ENCODE measurements at regions not wholly inside any gene's neighbourhood (a gene's known extent, or its start where the extent isn't known, plus 50 kb on each side); places are given as distances from the start of the nearest gene placed in this dataset.
"Not testable (repeated sequence)": the region's sequence is repeated elsewhere in the genome, so short reads cannot be mapped to it uniquely, and the experiment has no call there.

- no peak for DNase-seq (ENCODE audit: low read depth)
Observed at GRCh38 chr2:42974169-42974720, 181.9 kb upstream of the HAAO start.

- DNase-seq (ENCODE audit: low read depth), result no peak
Observed at GRCh38 chr2:42973726-42974125, 181.3 kb upstream of the HAAO start.

DNA sequence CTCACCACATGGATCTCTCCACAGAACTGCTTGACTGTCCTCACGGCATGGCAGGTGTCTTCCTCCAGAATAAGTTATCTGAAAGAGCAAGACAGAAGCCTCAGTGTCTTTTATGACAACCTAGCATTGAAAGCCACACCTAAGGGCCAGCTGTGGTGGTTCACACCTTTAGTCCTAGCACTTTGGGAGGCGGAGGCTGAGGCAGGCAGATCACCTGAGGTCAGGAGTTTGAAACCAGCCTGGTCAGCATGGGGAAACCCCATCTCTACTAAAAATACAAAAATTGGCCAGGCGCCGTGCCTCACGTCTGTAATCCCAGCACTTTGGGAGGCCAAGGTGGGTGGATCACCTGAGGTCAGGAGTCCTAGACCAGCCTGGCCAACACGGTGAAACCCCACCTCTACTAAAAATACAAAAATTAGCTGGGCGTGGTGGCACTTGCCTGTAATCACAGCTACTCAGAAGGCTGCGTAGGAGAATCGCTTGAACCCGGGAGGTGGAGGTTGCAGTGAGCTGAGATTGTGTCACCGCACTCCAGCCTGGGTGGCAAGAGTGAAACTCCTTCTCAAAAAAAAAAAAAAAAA lies 180.6 kb upstream of the HAAO start:
- DNase-seq (ENCODE audit: low read depth), result not testable (repeated sequence)

DNA sequence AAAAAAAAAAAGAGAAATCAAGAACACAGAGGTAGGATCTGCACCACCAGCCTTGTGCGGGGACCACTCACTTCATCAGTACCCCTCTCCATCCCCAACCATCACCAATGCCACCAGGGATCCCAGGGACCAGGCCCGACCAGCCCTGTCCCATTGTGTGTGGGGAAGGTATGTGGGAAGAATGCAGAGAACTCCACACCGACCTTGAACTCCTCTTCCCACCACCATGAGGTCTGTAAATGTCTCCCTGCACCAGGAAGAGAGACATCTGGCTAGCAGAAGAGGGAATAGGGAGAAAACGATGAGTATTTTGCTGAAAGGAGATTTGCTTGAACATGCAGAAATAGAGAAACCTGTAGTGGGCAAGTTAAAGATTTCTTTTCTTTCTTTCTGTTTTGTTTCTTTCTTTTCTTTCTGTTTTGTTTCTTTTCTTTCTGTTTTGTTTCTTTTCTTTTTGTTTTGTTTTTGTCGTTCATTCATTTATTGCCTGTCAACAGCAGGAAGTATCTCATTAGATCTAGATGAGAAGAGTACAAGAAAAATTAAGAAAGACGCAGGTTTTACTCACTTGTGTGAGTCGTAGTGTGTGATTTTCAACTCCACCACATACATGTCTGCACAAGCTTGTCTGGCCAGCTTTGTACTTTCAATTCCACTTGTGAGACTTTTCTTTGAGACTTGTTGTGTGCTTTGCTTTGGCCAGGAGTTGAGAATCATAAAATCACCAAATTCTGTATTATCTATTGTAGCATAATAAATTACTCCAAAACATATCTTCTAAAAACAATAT lies 179.8 kb upstream of the HAAO start:
- no peak for DNase-seq (ENCODE audit: low read depth)

DNA sequence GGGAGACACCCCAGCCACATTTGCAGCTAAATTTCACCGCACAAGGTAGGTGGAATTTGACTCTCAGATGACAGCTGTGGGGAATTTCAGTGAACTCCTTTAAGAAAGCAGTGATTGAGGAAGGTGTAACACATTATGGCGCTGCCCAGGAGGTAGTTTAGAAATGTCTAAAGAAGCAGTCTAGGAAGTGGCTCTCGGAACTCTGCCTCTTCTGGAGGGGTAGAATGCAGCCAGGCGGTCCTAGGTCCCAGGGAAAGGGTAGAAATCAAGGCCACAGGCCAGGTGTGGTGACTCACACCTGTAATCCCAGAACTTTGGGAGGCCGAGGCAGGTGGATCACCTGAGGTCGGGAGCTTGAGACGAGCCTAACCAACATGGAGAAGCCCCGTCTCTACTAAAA lies 179.0 kb upstream of the HAAO start:
- no peak for DNase-seq (ENCODE audit: low read depth)

GRCh38 chr2:42970151-42970550 lies 177.8 kb upstream of the HAAO start:
- peak; percentile 20 for DNase-seq (ENCODE audit: low read depth)

DNA sequence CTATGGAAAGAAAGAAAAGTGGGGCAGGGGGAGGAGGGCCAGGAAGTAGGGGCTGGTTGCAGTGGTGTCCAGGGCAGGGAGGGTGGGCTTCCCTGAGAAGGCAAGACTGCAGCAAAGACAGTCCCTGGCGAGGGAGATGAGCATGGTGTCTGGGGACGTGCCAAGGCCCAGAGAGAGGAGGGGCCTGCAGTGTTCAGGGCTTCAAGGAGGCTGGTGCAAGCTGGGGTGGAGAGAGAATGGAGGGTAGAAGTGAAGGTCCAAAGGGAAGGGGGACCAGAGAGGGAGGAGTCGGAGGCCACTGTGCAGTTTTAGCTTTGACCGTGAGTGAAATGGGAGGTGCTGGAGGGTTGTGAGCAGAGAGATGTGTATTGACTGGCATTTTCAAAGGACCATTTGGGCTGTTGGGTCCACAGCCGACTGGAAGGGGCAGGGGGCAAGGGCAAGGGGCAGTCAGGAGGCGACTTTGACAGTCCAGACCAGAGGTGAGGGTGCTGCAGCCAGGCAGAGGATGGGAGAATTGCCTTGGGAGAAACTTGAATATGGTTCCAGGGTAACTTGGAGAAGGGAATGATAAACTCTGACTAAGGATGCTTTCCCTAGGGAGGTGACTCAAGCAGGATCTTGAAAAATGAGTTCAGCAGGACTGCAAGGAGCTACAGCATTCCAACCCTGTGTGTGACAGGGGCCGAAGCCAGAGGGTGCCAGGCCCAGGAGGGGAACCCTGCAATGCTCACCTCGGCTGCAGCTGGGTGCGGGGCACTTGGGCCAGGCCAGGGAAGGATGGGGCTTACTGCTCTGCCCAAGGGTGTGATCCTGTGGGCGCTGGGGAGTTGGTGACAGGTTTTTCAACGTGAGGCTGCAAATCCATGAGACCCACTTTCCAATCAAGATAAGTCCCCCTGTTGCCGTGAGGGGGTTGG lies 177.1 kb upstream of the HAAO start:
- DNase-seq (ENCODE audit: low read depth), result peak; percentile 78

- DNase-seq (ENCODE audit: low read depth), result peak; percentile 26
Observed at GRCh38 chr2:42967959-42968674, 175.7 kb upstream of the HAAO start.

DNA sequence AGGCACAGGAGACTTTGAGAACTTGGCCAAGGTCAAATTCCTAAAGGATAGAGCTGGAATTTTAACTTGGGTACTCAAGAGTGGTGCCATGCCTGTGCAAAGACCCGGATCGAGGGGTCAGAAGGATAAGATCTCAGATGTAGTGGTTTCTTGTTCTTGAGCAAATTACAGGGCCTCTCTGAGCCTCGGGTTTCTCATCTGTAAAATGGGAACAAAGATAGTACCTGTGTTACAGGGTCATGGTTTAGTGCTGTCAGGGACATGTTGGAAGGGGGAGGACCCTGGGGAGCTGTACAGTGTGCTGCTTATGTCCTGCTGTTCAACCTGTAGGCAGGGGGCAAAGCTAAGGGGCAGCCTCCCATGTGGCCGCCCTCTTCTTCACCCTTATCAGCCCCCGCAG lies 173.5 kb upstream of the HAAO start:
- no peak for DNase-seq (ENCODE audit: low read depth)

DNA sequence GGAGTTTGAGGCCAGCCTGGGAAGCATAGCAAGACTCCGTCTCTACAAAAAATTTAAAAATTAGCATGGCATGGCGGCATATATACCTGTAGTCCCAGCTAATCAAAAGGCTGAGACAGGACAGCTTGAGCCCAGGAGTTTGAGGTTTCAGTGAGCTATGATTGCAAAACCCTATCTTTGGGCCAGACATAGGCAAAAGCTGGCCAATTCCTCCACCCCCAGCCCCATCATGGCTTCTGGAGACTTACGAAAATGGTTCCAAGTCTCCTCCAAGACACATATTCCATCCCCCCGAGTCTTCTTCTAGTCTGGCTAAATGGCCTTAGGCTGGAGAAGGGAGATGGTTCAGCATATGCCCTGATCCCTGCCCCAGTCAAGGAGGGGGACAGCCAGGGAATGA lies 172.8 kb upstream of the HAAO start:
- no peak for DNase-seq (ENCODE audit: low read depth)

DNA sequence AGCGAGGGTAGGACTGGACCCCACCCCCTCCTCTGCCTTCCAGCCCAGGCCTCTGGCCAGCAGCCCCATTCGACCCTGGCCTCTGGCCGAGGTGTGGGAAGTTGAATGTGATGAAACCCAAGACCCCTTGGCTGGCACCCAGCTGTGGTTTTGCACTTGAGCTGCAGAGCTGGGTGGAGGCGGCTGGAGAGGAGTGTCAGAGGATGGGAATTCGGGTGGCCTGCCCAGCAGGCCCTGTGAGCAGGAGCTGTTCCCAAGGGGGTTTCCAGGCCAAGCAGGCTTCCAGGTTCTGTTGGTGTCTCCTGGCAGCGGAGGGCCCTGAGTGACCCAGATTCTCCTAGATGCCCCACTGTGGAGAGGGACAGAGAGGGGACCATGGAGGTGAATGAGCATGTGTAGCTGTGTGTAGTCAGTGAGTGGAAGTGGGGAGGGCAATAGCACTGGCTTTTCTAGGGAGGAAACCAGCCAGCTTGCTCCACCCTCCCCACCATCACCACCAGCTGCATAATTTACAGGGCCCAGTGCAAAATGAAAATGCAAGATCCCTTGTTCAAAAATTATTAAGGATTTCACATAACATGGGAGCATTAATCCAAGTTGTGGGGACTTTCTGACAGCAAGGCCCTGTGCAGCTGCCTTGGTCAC lies 172.2 kb upstream of the HAAO start:
- DNase-seq (ENCODE audit: low read depth), result peak; percentile 91

- no peak for DNase-seq (ENCODE audit: low read depth)
Observed at GRCh38 chr2:42963452-42964068, 171.2 kb upstream of the HAAO start.

GRCh38 chr2:42962508-42962953 lies 170.1 kb upstream of the HAAO start:
- DNase-seq (ENCODE audit: low read depth), result no peak

GRCh38 chr2:42961961-42962360 lies 169.6 kb upstream of the HAAO start:
- no peak for DNase-seq (ENCODE audit: low read depth)

DNA sequence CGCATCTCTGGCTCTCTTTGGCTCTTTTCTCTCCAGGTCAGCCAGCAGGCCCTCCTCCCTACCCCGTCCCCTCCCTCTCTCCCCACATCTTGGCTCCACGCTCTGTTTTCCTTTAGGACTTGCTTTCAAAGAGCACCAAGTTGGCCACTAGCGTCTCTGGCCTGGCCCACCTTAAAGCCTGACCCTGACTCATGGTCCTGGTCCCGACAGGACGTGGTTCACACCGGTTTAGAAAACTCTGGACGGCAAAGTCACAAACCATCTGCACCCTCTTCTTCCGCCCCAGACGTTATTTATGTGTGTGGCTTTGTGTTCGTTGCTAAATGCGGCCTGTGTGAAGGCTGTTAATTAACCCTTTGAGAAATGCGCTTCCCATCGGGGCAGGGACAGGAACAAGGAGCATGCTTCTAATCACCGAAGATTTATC lies 169.0 kb upstream of the HAAO start:
- no peak for DNase-seq (ENCODE audit: low read depth)

DNA sequence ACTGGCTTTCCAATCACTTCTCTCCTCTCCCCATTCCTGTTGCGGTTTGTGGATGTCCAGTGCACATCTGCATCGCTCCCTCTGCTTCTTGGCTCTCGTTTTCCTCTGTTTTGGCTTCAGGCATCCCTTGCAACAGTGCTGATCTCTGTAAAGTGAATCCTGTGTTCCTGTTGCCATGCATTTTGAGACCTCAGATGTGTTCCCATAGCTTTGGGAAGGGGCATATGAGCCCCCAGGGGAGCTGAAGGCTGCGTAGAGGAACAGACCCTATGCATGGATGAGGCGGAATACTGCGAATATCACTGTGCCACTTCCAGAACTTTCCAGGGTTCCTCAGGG lies 168.4 kb upstream of the HAAO start:
- no peak for DNase-seq (ENCODE audit: low read depth)

GRCh38 chr2:42960002-42960841 lies 167.8 kb upstream of the HAAO start:
- no peak for DNase-seq (ENCODE audit: low read depth)

DNA sequence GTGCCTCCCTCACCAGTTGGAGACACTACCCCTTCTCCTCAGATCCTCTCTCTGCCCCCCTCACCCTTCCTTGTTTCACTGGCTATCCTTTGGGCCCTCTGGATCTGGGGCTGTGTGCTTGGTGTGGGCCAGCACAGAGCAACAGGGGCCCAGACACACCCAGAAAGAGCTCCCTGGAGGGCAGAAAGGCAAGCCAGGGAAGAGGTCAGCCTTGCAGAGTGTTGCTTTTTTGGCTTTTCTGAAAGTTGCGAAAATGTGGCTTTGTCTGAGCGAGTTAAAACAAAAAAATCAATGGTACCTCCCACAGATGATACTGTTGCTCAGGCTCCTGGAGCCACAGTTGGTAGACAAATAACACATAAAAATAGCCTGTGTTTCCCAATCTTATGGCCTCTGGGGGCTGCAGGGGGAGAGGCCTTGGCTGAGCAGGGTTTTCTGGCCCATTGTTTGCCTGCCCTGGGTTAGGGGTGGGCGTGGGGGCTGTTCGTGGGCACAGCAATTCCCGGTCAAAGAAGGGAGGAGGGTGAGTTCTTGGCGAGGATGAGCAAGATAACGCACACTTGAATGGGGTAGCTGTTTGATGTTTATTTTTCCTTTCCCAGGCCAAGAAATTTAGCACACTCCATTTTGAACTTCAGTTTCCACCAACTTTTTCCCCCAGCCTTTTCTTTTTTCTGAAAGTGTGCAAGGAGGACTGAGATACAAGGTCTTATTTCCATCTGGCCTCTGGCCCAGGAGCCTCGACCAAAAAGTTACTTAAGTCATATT lies 167.0 kb upstream of the HAAO start:
- DNase-seq (ENCODE audit: low read depth), result no peak

GRCh38 chr2:42958741-42959233 lies 166.4 kb upstream of the HAAO start:
- DNase-seq (ENCODE audit: low read depth), result no peak

Data from M059J (cell line).